Panc1 (cell line): ENCODE measurements at regions not wholly inside any gene's neighbourhood (a gene's known extent, or its start where the extent isn't known, plus 50 kb on each side); places are given as distances from the start of the nearest gene placed in this dataset.
"Not testable (repeated sequence)": the region's sequence is repeated elsewhere in the genome, so short reads cannot be mapped to it uniquely, and the experiment has no call there.

ENCODE experiments used
- CTCF ChIP-seq: fragments of 450-650 bp; IDR thresholded peaks from 2 replicates; pipeline ENCODE4 v1.5.1; 2017; ENCODE audit warnings: mild to moderate bottlenecking
- POLR2AphosphoS5 ChIP-seq: IDR thresholded peaks from 2 replicates; pipeline ENCODE4 v1.6.1; 2012; ENCODE audit warnings: mild to moderate bottlenecking, low read depth, low read length, moderate library complexity
- REST ChIP-seq, 2 experiments: IDR thresholded peaks; 2 replicates each; pipeline ENCODE4 v1.6.1; 2011 to 2012; ENCODE audit warnings: low read depth in 2 of 2, control low read depth in 1 of 2, low read length in 1 of 2, mild to moderate bottlenecking in 1 of 2, moderate library complexity in 1 of 2; ENCODE audit not compliant: insufficient read depth in 1 of 2
- SIN3A ChIP-seq: IDR thresholded peaks from 2 replicates; pipeline ENCODE4 v1.6.1; 2012; ENCODE audit warnings: low read depth, mild to moderate bottlenecking, low read length, moderate library complexity, borderline replicate concordance; ENCODE audit not compliant: insufficient read depth
- TCF7L2 ChIP-seq: IDR thresholded peaks from 2 replicates; pipeline ENCODE4 v1.6.1; 2011; ENCODE audit warnings: mild to moderate bottlenecking, low read depth, low read length, inconsistent platforms

- not testable (repeated sequence) for TF ChIP-seq CTCF; POLR2AphosphoS5; SIN3A; TCF7L2; REST (IDR thresholded peaks at IDR 0.05; ENCODE audit: insufficient read depth in 1 of 2, low read depth in 2 of 2, low read length in 1 of 2)
Measured at GRCh38 chr12:89764164-89764563, 55.5 kb upstream of the ATP2B1 start.
